Mesenchymal stem cell (in vitro differentiated cells and primary cell): ENCODE measurements at regions not wholly inside any gene's neighbourhood (a gene's known extent, or its start where the extent isn't known, plus 50 kb on each side); places are given as distances from the start of the nearest gene placed in this dataset.

ENCODE experiments used
- DNase-seq: peaks from one replicate; pipeline ENCODE4 v3.0.0-alpha.2; 2013
- H2AFZ ChIP-seq: one replicate; pipeline ENCODE4 v1.6.1; 2013; ENCODE audit warnings: low read depth, mild to moderate bottlenecking, control low read depth, inconsistent platforms, low read length, moderate library complexity
- H2AK5ac ChIP-seq: 2 replicates; pipeline ENCODE4 v1.6.1; 2013; ENCODE audit warnings: low read length, moderate library complexity, mild to moderate bottlenecking, inconsistent platforms; ENCODE audit not compliant: severe bottlenecking
- H2BK120ac ChIP-seq: one replicate; pipeline ENCODE4 v1.6.1; 2013; ENCODE audit warnings: low read depth, mild to moderate bottlenecking, inconsistent platforms, low read length, moderate library complexity
- H2BK12ac ChIP-seq, 2 experiments: one replicate each; pipeline ENCODE4 v1.6.1; 2013; ENCODE audit warnings: inconsistent platforms in 2 of 2, low read length in 2 of 2, mild to moderate bottlenecking in 2 of 2, moderate library complexity in 2 of 2, control low read depth in 1 of 2
- H2BK15ac ChIP-seq: one replicate; pipeline ENCODE4 v1.6.1; 2013; ENCODE audit warnings: mild to moderate bottlenecking, low read depth, inconsistent platforms; ENCODE audit not compliant: poor library complexity, severe bottlenecking
- H2BK5ac ChIP-seq: 2 replicates; pipeline ENCODE4 v1.6.1; 2013; ENCODE audit warnings: low read depth, mild to moderate bottlenecking, low read length, control low read depth, inconsistent platforms; ENCODE audit not compliant: poor library complexity, severe bottlenecking
- H3K14ac ChIP-seq, 2 experiments: one replicate each; pipeline ENCODE4 v1.6.1; 2013; ENCODE audit warnings: inconsistent platforms in 2 of 2, low read length in 2 of 2, control low read depth in 1 of 2, mild to moderate bottlenecking in 1 of 2, moderate library complexity in 1 of 2
- H3K18ac ChIP-seq, 2 experiments: one replicate each; pipeline ENCODE4 v1.6.1; 2013; ENCODE audit warnings: inconsistent platforms in 2 of 2, low read length in 2 of 2, control low read depth in 1 of 2, low read depth in 1 of 2, mild to moderate bottlenecking in 1 of 2
- H3K23ac ChIP-seq, 2 experiments: one replicate each; pipeline ENCODE4 v1.6.1; 2013; ENCODE audit warnings: inconsistent platforms in 2 of 2, low read length in 2 of 2, mild to moderate bottlenecking in 2 of 2, moderate library complexity in 2 of 2, control low read depth in 1 of 2
- H3K27ac ChIP-seq: 2 replicates; pipeline ENCODE4 v1.5.1; 2013; ENCODE audit warnings: mild to moderate bottlenecking, moderate library complexity, low read length, control low read depth, inconsistent platforms; ENCODE audit not compliant: poor library complexity, severe bottlenecking
- H3K27me3 ChIP-seq, 2 experiments: 2 replicates each; pipeline versions ENCODE4 v1.6.1 to v1.7.0; 2013; ENCODE audit warnings: low read length in 2 of 2, mild to moderate bottlenecking in 2 of 2, moderate library complexity in 2 of 2, control low read depth in 1 of 2, inconsistent platforms in 1 of 2; ENCODE audit not compliant: control insufficient read depth in 1 of 2, insufficient read depth in 1 of 2
- H3K36me3 ChIP-seq, 2 experiments: 2 replicates each; pipeline versions ENCODE4 v1.6.1 to v1.7.0; 2013; ENCODE audit warnings: low read length in 2 of 2, control low read depth in 1 of 2, inconsistent platforms in 1 of 2, low read depth in 1 of 2, mild to moderate bottlenecking in 1 of 2; ENCODE audit not compliant: insufficient read depth in 2 of 2, control insufficient read depth in 1 of 2
- H3K4ac ChIP-seq, 2 experiments: one replicate each; pipeline ENCODE4 v1.6.1; 2013; ENCODE audit warnings: inconsistent platforms in 2 of 2, low read length in 2 of 2, mild to moderate bottlenecking in 2 of 2, moderate library complexity in 2 of 2, control low read depth in 1 of 2, low read depth in 1 of 2
- H3K4me1 ChIP-seq: 2 replicates; pipeline ENCODE4 v1.6.1; 2013; ENCODE audit warnings: low read depth, low read length, control low read depth; ENCODE audit not compliant: control insufficient read depth, insufficient read depth
- H3K4me2 ChIP-seq: 2 replicates; pipeline ENCODE4 v1.6.1; 2013; ENCODE audit warnings: low read length, mild to moderate bottlenecking, inconsistent platforms; ENCODE audit not compliant: poor library complexity, severe bottlenecking
- H3K4me3 ChIP-seq, 2 experiments: 2 replicates each; pipeline versions ENCODE4 v1.5.1 to v1.7.0; 2013; ENCODE audit warnings: low read length in 2 of 2, mild to moderate bottlenecking in 2 of 2, control low read depth in 1 of 2, low read depth in 1 of 2; ENCODE audit not compliant: insufficient read depth in 1 of 2
- H3K79me1 ChIP-seq: replicated peaks from 2 replicates; pipeline ENCODE4 v1.6.1; 2013; ENCODE audit warnings: mild to moderate bottlenecking, control low read depth, low read length, inconsistent platforms; ENCODE audit not compliant: poor library complexity, severe bottlenecking
- H3K9ac ChIP-seq: 2 replicates; pipeline ENCODE4 v1.7.0; 2013; ENCODE audit warnings: mild to moderate bottlenecking, low read length, moderate library complexity
- H3K9me3 ChIP-seq: 2 replicates; pipeline ENCODE4 v1.7.0; 2013; ENCODE audit warnings: mild to moderate bottlenecking, low read length; ENCODE audit not compliant: control insufficient read depth
- H4K8ac ChIP-seq: one replicate; pipeline ENCODE4 v1.6.1; 2013; ENCODE audit warnings: inconsistent platforms, mild to moderate bottlenecking, low read length, moderate library complexity
- H4K91ac ChIP-seq: one replicate; pipeline ENCODE4 v1.6.1; 2013; ENCODE audit warnings: mild to moderate bottlenecking, low read length, inconsistent platforms
- WGBS: methylation state at CpG from one replicate; pipeline ENCODE4 v1.1.7; 2013; ENCODE audit warnings: mixed read lengths; 5-methylcytosine and 5-hydroxymethylcytosine counted together

GRCh38 chr12:104823985-104824461, 134.1 kb downstream of the SLC41A2 start:
- no peak overlapping the region for H3K27ac ChIP-seq
- no peak overlapping the region for H3K4me2 ChIP-seq
- no peak overlapping the region for H3K23ac ChIP-seq
- no peak overlapping the region for H3K4me3 ChIP-seq
- no peak overlapping the region for H3K14ac ChIP-seq
- H3K9ac ChIP-seq: no peak overlapping the region
- no peaks in the 10 kb centered on the region for H3K4me1 ChIP-seq
- H3K4ac ChIP-seq: no peak overlapping the region
- no peaks in the 10 kb centered on the region for H3K27me3 ChIP-seq
- no peak overlapping the region for H2BK12ac ChIP-seq
- H3K18ac ChIP-seq: no peak overlapping the region
- 92% methylated on average over 8 of the region's 10 CpGs for WGBS
- H2AFZ ChIP-seq: no peak overlapping the region
- no peak overlapping the region for H2AK5ac ChIP-seq
- no peak overlapping the region for H4K8ac ChIP-seq
- no peaks in the 10 kb centered on the region for H3K79me1 ChIP-seq
- DNase-seq: no peak
- peaks cover 14% of the 10 kb centered on the region for H3K9me3 ChIP-seq
- H2BK120ac ChIP-seq: no peak overlapping the region
- no peak overlapping the region for H4K91ac ChIP-seq
- H2BK15ac ChIP-seq: no peak overlapping the region
- H2BK5ac ChIP-seq: no peak overlapping the region
- peaks cover 4 to 5% of the 10 kb centered on the region in 2 experiments for H3K36me3 ChIP-seq

- Histone ChIP-seq H4K91ac (no peak overlapping the region), H2BK15ac (no peak overlapping the region), H3K14ac (no peak overlapping the region), H2AK5ac (no peak overlapping the region), H2BK5ac (no peak overlapping the region), H3K4me3 (no peak overlapping the region), H3K36me3 (peaks cover 4 to 5% of the 10 kb centered on the region in 2 experiments), H2AFZ (no peak overlapping the region), H2BK12ac (no peak overlapping the region), H3K4me1 (no peaks in the 10 kb centered on the region), H3K9me3 (peaks cover 14% of the 10 kb centered on the region), H3K9ac (no peak overlapping the region), H3K4me2 (no peak overlapping the region), H2BK120ac (no peak overlapping the region), H3K4ac (no peak overlapping the region), H4K8ac (no peak overlapping the region), H3K79me1 (no peaks in the 10 kb centered on the region), H3K18ac (no peak overlapping the region), H3K23ac (no peak overlapping the region), H3K27me3 (no peaks in the 10 kb centered on the region), H3K27ac (no peak overlapping the region)
- DNase-seq: no peak
Observed at GRCh38 chr12:104822941-104823340, 135.1 kb downstream of the SLC41A2 start.

- Histone ChIP-seq H3K23ac (no peak overlapping the region), H3K4ac (no peak overlapping the region), H4K91ac (no peak overlapping the region), H2BK120ac (no peak overlapping the region), H2AK5ac (no peak overlapping the region), H3K4me2 (no peak overlapping the region), H3K79me1 (no peaks in the 10 kb centered on the region), H3K4me3 (no peak overlapping the region), H3K36me3 (peaks cover 0 to 5% of the 10 kb centered on the region in 2 experiments), H2BK15ac (no peak overlapping the region), H3K4me1 (no peaks in the 10 kb centered on the region), H2BK12ac (no peak overlapping the region), H3K9ac (no peak overlapping the region), H3K18ac (no peak overlapping the region), H4K8ac (no peak overlapping the region), H3K27ac (no peak overlapping the region), H3K9me3 (peaks cover 5% of the 10 kb centered on the region), H2AFZ (no peak overlapping the region), H3K27me3 (no peaks in the 10 kb centered on the region), H2BK5ac (no peak overlapping the region), H3K14ac (no peak overlapping the region)
- whole genome bisulfite sequencing: 100% methylated on average over 2 of the region's 4 CpGs
- DNase-seq: no peak
Observed at GRCh38 chr12:104816845-104817503, 141.1 kb downstream of the SLC41A2 start.

- 85% methylated on average over 4 of the region's 5 CpGs for WGBS
Observed at GRCh38 chr12:104815935-104816334, 142.2 kb downstream of the SLC41A2 start.

More at GRCh38 chr12:104815935-104816334, 142.2 kb downstream of the SLC41A2 start:
- Histone ChIP-seq H2AK5ac (no peak overlapping the region), H3K4me2 (no peak overlapping the region), H3K4me1 (no peaks in the 10 kb centered on the region), H3K4me3 (no peak overlapping the region), H3K79me1 (no peaks in the 10 kb centered on the region), H3K4ac (no peak overlapping the region), H3K14ac (no peak overlapping the region), H2BK5ac (no peak overlapping the region), H3K18ac (no peak overlapping the region), H2BK15ac (no peak overlapping the region), H3K27me3 (no peaks in the 10 kb centered on the region), H3K9ac (no peak overlapping the region), H3K27ac (no peak overlapping the region), H2BK12ac (no peak overlapping the region), H4K8ac (no peak overlapping the region), H2BK120ac (no peak overlapping the region), H3K23ac (no peak overlapping the region), H3K9me3 (peaks cover 5% of the 10 kb centered on the region), H4K91ac (no peak overlapping the region), H2AFZ (no peak overlapping the region), H3K36me3 (peaks cover 0 to 5% of the 10 kb centered on the region in 2 experiments)
- no peak for DNase-seq
